ENCODE measurements at regions not wholly inside any gene's neighbourhood (a gene's known extent, or its start where the extent isn't known, plus 50 kb on each side); places are given as distances from the start of the nearest gene placed in this dataset.

DNA sequence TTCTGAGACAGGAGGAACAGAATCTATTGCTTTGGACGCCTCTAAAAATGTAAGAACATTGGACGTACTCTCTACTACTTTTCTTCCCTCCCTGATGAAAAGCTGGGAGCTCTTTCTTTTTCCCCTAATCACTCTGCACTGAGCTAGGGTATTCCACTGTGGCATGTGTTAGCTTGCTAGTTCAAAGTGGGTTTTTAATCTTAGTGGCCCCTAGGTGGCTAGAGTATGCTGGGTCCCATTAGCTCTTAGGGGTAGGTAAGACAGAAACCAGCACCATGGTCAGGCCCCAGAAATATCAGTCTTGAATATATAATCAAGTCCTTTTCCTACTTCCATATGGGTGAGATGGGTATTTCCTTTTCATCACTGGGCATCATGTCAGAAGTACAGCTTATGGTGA, 945.2 kb upstream of the PTPRD start:
- DNase-seq (ENCODE audit: low read depth): no peak
- no peak overlapping the region for H3K4me3 ChIP-seq (ENCODE audit: low read depth, low read length)
- TF ChIP-seq, protein P1, sequence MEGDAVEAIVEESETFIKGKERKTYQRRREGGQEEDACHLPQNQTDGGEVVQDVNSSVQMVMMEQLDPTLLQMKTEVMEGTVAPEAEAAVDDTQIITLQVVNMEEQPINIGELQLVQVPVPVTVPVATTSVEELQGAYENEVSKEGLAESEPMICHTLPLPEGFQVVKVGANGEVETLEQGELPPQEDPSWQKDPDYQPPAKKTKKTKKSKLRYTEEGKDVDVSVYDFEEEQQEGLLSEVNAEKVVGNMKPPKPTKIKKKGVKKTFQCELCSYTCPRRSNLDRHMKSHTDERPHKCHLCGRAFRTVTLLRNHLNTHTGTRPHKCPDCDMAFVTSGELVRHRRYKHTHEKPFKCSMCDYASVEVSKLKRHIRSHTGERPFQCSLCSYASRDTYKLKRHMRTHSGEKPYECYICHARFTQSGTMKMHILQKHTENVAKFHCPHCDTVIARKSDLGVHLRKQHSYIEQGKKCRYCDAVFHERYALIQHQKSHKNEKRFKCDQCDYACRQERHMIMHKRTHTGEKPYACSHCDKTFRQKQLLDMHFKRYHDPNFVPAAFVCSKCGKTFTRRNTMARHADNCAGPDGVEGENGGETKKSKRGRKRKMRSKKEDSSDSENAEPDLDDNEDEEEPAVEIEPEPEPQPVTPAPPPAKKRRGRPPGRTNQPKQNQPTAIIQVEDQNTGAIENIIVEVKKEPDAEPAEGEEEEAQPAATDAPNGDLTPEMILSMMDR (conservative IDR thresholded peaks at IDR 0.05; ENCODE audit: low read depth, low read length): no peak

DNA sequence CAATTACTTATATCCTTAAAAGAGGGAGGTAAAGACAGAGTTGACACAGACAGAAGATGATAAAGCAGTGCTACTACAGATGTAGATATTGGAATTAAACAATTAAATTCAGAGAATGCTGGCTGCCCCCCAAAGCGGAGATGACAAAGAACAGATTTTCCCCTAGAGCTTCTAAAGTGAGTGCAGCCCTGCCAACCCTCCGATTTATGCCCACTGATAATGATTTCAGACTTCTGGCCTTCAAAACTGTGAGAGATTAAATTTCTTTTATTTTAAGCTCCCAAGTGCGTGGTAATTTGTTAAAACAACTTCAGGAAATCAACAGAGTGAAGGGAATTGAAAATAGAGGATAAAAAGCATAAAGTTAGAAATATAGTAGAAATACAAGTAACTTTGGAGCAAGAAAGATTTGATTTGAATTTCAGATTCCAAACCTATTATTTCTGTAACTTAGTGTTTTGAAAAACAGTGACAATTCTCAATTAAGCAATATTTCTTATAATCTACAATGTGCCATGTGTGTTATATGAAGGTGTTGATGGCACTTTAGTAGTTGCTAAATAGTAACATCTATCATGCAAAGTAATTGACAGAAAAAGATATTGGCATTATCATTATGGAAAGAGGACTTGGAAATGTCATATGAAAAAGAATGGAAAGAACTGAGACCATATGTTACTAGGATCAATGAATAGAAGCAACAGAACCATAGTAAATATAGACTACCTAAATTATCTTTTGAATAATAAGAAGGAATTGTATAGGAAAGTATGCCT, 946.4 kb upstream of the PTPRD start:
- no peak for DNase-seq (ENCODE audit: low read depth)
- TF ChIP-seq, protein P1 (conservative IDR thresholded peaks at IDR 0.05; ENCODE audit: low read depth, low read length): no peak
- no peak overlapping the region for H3K4me3 ChIP-seq (ENCODE audit: low read depth, low read length)

DNA sequence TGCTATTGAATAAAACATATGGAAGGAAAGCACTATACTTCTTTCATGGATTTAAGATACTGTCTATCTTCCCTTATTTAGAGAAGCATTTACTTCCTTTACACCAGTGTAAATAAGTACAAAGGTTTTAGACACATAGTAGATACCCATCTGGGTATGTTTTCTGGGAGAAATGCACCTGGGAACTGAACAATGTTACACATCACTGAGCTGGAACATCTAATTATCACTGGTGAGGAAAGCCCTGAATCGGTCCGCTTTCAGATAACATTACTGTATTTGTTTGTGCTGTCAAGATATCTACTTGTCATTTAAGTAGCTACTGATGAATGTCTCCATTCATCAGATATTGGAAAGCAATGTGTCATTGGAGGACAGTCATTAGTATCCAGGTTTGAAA, 964.7 kb upstream of the PTPRD start:
- TF ChIP-seq, protein P1 (conservative IDR thresholded peaks at IDR 0.05; ENCODE audit: low read depth, low read length): no peak
- H3K4me3 ChIP-seq (ENCODE audit: low read depth, low read length): no peak overlapping the region

DNA sequence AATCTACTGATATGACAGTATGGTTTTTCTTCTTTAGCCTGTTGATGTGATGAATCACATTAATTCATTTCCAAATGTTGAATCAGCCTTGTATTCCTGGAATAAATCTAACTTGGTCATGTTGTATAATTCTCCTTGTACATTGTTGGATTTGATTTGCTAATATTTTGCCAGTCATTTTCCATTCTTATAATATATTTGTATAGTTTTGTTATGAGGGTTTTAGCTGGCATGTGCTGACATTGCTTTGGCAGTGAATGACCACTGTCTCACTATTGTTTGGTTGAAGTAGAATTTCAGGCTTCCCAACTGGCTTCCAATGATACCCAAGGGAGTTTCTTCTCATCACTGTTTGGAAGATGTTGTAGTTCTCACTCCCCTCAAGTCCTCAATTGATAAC, 983.0 kb upstream of the PTPRD start:
- no peak for DNase-seq (ENCODE audit: low read depth)
- no peak overlapping the region for H3K4me3 ChIP-seq (ENCODE audit: low read depth, low read length)
- TF ChIP-seq, protein P1 (conservative IDR thresholded peaks at IDR 0.05; ENCODE audit: low read depth, low read length): no peak

More for the DNA sequence above, 964.7 kb upstream of the PTPRD start:
- no peak for DNase-seq (ENCODE audit: low read depth)

DNA sequence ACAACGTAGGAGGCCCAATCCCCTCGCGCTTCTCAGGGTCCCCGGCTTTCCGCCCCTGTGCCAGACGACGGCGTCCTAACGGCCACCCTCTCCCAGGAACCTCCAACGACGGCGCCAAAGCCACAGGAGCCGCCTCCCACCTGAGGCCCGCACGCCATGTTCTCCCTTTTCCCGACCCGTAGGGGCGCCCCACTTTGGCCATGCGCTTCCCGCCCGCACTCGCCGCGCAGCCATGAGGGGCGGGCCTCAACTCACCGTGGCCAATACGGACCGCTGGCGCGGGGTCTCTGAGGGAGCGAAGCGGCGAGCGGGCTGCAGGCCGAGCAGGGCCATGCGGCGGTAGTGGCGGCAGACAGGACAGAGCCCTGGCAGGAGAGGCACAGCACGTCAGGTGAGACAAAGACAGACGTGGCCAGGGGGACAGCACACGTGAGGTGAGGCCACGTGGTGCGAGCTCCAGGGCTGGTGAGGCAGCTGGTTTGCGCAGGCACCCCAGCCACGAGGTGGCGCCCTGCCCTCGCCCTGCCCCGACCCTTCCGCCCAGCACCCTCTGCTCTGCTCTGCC, 1005.5 kb upstream of the PTPRD start:
- H3K4me3 ChIP-seq (ENCODE audit: low read depth, low read length): no peak overlapping the region
- no peak for DNase-seq (ENCODE audit: low read depth)
- TF ChIP-seq, protein P1 (conservative IDR thresholded peaks at IDR 0.05; ENCODE audit: low read depth, low read length): no peak

DNA sequence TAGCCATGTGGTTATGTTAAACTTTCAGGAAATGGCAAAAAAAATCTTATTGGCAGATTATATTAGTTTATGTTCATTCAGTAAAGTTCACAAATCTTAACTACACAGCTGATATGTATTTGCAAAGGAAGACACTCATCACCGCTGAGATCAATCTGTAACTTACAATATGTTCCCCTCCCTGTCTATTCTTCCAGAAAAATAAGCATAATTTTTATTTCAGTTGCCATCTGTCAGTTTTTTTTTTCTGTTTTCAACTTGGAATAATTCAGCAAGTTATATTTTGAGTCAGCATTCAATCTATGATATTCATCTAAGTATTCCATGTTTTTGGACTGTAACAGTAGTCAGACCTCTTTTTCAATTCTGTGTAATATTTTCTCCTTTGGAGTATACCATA, 1019.9 kb upstream of the PTPRD start:
- DNase-seq (ENCODE audit: low read depth): no peak
- TF ChIP-seq, protein P1 (conservative IDR thresholded peaks at IDR 0.05; ENCODE audit: low read depth, low read length): no peak
- no peak overlapping the region for H3K4me3 ChIP-seq (ENCODE audit: low read depth, low read length)

DNA sequence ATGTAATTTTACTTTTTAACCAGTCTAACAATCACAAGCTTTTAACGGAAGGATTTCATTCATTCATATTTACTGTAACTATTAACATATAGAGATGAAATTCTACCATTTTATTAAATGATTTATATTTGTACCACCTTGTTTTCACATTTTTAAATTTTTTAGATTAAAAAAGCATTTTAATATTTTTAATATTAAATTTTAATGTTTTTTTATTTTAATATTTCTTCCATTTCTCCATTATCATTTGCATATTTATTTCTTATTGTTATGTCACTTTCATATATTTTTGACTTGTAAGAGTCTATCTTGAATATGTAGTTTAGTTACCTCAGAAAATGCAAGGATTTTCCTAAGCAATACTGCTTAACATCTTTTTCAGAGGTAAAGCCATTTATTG, 1034.0 kb upstream of the PTPRD start:
- no peak overlapping the region for H3K4me3 ChIP-seq (ENCODE audit: low read depth, low read length)
- TF ChIP-seq, protein P1 (conservative IDR thresholded peaks at IDR 0.05; ENCODE audit: low read depth, low read length): no peak
- DNase-seq (ENCODE audit: low read depth): no peak
